Stimulated activated CD8-positive, alpha-beta memory T cell treated with anti-CD3 and anti-CD28 coated beads, Interleukin-15, amount 100 ng/mL, for 4 hours (primary cell): ENCODE measurements at regions not wholly inside any gene's neighbourhood (a gene's known extent, or its start where the extent isn't known, plus 50 kb on each side); places are given as distances from the start of the nearest gene placed in this dataset.
"Not testable (repeated sequence)": the region's sequence is repeated elsewhere in the genome, so short reads cannot be mapped to it uniquely, and the experiment has no call there.

ENCODE experiments used
- DNase-seq, 2 donors: peaks; one replicate each; pipeline ENCODE4 v3.0.0-alpha.2; 2020; ENCODE audit warnings: low read depth in 2 of 2

DNA sequence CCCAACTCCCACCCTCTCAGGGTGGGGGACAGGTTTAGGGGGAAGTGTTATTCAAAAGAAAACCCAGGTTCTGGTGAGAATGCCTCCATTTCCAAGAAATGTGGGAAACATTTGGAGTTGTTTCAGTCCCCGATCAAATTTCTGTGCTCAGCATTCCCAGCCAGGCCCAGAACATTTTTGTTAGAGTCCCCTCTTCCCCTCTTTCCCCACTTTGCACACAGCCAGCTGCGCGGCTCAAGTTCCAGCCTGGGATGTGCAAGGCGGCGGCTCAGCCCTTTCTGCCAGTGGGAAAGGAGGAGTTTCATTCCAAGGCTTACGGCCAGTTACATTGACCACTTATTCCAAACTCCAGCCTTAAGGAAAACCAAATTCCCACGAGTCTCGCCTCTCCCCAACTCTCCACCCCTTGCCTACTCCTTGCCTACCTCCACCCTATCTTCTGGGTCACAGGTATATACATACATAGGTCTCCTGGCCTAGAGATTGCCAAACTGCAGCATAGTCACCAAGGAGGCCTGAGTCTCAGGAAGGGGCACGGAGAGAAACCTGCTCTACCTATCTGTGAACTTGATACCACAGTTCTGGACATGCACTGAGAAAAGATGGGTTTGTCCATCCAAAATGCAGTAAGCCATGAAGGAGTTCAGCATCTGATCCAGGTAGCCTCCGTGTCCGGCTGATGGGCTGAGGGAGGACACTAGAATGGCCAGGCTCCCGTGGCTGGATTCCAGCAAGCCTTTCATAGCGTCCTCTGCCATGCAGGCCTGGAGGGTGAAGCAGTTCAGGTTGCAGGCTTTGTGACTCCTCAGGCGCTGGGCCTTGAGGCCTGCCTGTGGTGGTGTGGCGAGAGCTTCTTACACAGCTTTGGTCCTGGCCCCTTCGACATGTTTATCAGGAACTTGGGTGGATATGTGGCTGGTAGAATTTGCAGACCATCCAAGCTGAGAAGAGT is 154.5 kb downstream of the ZFP36L2 start:
- DNase-seq, result no peak

DNA sequence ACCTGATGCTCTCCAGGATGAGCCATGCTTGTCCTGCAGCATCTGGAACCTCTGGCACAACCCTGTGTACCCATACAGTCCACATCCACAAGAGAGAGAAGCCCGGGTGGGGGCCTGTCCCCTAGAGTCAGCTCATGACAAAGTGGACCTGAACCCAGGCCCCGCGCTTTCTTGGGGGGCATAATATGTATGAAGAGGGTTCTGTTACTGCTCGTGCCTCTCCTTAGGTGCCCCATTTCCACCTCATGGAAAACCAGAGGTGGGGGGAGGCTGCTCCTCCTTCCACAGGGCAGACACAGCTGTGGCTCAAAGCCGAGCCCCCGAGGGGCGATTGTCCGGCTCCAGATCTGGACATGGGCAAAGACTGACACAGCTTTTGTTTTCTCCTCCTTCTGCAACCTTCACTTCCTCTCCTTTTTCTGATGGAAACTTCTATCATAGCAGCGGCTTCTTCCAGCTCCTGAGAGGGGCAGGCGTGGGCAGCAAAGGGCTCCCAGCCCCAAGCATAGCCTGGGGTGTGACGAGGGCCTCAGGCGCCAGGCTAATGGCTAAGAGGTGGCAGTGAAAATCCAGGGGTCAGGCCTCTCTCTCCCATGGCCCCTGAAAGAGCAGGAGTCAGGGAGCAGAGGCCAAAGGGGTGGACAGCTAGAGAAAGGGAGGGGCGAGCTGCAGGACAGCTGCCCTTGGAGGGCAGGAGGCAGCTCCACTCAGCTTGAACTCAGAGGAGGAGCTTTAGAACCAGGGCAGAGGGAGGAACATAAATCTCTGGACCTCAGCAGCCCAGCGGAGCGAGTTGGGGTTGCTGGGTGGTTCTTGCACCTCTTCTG is 155.5 kb downstream of the ZFP36L2 start:
- no peak for DNase-seq

DNA sequence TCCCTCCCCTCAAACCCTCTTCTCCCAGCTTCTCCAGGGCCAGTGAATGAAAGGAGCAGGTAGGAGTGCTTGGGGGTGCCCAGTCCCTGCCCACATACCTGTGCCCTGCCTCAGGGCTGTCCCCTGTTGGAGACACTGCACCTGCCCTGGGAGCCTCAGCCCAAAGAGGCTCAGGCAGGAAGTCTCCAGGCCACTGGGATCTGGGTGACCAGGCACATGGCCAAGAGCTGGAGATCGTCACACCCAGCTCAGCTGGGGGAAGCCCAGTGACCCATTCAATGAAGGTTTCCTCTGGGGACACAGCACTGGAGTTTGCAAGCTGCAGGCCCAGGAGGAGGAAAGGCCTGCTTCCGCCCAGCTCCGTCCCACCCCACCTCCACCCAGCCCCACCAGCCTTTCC is 156.4 kb downstream of the ZFP36L2 start:
- no peak for DNase-seq

DNA sequence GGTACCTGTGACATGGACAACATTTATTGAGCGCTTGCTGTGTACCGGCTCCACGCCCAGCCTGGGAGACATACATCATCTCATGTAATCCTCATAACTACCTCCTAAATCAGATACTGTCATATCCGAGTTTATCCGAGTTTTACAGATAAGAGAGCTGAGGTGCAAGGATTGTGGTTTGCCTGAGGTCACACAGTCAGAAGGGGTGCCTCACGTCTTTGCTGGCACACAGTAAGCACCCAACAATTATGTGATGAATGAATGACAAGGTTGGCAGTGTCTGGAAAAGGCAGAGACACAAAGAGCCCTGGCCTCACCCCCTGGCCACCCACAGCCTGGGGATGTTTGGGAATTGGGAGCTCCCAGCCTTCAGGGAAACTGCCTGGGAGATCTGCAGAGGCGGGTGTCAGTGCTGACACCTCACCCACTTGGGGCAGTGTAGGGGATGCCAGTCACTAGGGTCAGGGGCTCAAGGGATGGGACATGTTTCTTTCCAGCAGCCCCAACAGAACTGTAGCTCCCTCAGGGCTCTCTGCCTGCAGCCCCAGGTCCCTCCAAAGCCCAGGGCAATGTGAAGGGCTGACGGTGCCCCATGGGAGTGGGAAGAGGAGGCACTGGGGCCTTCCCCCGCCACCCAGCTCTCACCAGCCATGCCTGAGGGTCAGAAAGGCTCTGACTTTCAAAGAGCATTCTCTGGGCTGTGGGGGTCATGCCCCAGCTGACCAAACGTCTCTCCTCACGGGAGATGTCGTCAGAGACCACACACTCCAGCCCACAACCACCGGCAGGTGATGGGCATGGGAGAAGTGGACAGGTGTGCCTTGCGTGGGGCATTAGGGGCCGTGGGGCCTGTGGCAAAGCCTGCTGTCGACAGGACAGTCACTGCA is 157.5 kb downstream of the ZFP36L2 start:
- no peak for DNase-seq

DNA sequence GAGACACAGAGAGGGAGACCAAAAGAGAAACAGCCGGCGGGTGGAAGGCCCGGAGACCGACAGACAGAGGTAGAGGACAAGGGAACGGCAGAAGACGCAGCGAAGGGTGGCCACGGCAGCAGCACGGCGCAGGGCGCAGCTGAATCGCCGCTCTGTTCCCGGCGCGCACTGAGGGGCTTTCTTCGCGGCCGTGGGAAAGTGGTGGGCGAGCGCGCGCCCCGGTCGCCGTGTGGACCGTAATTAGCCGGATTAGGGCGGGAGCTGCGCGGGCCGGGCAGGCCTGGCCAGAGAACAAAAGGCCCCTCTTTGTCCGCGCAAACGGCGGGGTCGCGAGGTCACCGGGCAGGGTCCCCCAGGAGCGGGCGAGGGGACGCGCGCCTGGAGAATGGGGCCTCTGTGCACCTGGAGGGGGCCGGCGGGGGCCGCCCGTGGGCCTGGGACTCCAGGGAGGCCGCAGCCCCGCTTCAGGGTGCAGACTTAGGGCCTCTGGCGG is 158.3 kb downstream of the ZFP36L2 start:
- DNase-seq, result no peak

DNA sequence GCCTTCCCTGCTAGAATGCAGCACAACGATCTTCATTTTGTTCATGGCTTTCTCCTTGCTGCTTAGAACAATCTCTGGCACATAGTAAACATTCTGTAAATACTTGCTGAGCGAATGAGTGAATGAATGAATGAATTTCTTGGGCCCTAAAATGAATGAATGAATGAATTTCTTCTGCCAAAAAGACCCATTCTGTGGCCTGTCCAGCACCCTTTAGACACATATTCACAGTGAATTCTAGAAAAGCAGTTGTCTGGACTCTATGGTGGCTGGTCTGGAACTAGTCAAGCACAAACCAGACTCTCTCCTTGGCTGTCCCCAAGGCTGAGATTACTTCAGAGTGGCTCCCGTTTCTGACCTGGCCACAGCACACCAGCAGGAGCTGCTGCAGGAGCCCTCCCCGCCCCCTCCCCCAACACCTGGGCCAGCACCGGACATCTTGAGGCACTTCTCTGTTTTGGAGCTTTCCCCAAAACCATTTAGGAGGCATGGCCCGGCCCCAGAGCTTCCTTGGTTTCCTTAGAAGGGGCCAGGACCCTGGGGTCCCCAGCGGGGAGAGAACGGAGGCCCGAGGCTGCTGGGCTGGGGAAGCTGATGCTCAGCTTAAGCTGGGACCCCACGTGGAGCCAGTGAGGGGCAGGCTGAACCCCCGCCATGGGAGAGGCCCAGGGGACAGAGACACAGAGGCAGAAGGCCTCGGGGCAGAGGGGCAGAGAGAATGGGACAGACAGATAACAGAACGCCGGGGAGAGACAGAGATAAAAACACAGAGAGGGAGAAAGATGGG is 159.0 kb downstream of the ZFP36L2 start:
- DNase-seq, result no peak

DNA sequence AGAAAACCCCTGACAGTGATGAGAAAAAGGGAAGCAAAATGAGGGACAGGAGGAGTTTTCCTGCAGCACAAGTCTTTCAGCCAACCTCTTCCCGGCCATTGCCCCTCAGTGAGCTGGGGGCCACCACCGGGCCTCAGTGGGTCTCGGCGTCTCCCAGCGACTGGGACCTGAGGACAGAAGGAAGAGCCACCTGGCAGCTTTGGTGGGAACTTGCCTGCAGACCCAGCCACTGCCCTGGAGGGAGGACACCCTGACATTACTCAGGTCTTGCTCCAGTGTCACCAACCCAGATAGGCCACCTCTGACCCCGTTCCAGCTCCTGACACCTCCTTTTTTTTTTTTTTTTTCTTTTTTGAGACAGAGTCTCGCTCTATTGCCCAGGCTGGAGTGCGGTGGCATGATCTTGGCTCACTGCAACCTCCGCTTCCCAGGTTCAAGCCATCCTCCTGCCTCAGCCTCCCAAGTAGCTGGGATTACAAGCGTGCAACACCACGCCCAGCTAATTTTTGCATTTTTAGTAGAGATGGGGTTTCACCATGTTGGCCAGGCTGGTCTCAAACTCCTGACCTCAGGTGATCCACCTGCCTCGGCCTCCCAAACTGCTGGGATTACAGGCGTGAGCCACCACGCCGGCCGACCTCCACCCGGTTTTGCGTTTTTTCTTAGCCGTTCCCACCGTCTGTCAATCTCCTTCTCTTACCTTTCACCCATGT is 159.7 kb downstream of the ZFP36L2 start:
- DNase-seq, result not testable (repeated sequence)

DNA sequence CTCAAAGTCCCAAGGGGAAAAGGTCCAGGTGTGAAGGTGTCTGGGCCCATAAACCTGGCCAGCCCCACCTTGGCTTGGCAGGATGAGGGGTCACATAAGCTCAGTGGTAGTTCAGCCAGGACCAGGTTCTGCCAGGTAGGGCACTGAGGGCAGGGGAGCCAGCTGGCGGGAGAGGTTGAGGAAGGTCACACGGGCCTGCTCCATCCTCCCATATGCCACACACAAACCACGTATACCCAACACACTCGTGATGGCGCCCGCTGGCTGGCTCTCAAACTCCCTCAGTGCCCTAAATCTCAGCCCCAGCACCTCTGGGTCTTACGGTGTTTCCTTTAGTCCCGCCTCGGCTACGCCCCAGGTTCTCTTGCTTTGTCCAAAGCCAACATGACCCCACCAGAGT is 160.5 kb downstream of the ZFP36L2 start:
- DNase-seq, result no peak

DNA sequence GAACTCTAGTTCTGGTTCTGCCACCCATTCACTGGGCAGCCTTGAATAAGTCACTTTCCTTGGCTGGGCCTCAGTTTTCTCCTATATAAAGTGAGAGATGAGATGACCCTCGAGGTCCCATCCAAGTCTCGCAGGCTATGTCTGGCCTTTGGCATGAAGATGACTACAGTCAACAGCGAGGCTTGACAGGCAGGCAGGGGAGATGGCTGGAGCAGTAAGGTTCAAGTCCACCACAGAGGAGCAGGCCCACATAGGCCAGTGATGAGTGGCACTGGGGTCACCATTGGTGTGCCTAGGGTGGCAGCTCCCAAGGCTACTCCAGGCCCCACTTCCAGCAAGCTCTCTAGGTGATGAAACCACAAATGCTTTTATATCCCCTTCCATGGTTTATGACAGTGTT is 161.4 kb downstream of the ZFP36L2 start:
- DNase-seq, result no peak

DNA sequence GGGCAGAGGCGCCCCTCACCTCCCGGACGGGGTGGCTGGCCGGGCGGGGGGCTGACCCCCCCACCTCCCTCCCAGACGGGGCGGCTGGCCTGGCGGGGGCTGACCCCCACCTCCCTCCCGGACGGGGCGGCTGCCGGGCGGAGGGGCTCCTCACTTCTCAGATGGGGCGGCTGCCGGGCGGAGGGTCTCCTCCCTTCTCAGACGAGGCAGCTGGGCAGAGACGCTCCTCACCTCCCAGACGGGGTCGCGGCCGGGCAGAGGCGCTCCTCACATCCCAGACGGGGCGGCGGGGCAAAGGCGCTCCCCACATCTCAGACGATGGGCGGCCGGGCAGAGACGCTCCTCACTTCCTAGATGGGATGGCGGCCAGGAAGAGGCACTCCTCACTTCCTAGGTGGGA is 163.3 kb downstream of the ZFP36L2 start:
- not testable (repeated sequence) for DNase-seq

DNA sequence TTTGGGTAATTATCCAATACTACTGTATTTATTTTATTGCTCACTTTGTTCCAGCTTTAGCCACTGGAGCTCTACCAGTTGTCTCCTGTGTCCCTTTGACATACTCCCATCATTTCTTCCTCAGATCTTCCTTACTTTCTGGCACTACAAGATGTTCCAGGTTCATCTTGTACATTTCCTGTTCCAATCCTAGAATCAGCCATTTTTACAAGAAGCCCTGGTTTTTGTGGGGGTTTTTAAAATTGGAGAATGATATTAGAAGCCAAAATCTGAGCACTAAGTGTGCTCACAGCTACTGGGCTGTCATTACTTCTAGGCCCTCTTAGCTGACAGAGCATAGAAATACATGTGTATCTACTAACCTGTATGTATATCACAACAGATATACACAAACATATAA is 164.3 kb downstream of the ZFP36L2 start:
- DNase-seq, result no peak

DNA sequence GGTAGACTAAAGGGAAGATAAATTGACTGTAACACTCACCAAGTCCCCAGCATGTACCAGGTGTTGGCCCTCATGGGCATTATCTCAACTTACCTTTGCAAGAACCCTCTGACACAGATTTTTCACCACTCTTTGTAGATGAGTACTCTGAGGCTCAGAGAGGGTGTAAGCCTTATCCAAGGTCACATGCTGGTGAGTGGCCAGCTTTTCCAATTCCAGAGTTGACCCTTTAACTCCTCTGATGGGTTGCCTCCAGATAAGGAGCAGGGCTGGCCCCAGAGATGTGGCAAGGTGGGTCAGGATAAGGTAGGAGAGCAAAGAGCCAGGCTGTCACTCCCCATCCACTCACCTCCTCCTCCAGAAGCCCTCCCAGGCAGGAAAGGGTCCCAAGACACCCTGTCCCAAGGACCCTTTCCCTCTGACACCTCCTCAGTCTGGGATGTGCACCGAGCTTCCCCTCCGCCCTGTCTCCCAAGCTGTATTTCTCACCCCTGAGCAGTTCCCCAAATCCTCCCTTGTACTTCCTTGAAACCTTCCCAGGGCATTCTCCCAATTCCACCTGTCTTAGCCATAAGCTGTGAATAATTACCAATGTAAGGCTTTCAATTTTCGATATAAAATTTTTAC is 165.9 kb downstream of the ZFP36L2 start:
- no peak for DNase-seq

DNA sequence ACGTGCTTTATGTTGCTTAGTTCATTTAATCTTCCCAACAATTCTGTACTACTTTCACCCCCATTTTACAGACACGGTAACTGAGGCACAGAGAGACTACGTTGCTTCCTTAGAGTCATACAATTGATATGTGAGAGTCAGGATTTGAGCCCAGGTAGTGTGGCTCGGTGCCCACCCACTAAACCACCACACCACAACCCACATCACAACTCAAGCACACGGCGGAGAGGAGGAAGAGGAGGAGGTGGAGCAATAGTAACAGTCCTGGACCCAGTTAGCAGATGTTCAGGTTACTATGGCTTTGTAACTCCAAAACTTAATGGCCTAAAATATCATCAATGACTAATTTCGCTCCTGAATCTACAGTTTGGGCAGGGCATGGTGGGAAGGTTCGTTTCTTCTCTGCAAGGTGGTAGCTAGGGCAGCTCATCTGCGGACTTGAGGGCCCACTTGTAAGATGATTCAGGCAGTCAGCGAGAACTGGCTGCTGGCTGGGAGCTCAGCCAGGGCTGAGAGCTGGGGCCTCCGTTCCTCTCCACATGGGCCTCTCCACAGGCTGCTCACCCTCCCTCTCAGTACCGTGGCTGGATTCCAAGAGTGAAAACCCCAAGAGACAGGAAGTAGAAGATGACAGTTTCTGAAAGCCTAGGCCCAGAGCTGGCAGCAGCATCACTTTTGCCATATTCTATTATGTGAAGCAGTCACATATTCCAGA is 167.1 kb downstream of the ZFP36L2 start:
- peak in 1 of 2 donors; percentile 19 for DNase-seq

DNA sequence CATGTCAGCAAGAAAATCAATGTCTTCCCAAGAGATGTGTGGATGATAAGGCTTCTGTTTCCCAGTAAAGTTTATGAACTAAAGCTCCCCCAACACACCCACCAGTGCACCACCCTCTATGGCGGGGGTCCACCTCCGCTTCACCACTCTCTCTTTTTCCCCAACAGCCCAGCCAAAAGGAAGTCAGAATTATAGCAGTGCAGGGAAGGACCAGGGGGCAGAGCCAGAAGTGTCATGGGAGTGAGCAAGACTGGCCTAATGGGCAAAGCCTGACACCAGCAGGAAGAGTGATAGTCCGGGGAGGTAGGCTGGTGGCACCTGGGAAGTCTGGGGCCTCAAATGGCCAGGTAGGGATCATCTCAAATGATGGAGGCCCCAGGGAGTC is 167.7 kb downstream of the ZFP36L2 start:
- no peak for DNase-seq

DNA sequence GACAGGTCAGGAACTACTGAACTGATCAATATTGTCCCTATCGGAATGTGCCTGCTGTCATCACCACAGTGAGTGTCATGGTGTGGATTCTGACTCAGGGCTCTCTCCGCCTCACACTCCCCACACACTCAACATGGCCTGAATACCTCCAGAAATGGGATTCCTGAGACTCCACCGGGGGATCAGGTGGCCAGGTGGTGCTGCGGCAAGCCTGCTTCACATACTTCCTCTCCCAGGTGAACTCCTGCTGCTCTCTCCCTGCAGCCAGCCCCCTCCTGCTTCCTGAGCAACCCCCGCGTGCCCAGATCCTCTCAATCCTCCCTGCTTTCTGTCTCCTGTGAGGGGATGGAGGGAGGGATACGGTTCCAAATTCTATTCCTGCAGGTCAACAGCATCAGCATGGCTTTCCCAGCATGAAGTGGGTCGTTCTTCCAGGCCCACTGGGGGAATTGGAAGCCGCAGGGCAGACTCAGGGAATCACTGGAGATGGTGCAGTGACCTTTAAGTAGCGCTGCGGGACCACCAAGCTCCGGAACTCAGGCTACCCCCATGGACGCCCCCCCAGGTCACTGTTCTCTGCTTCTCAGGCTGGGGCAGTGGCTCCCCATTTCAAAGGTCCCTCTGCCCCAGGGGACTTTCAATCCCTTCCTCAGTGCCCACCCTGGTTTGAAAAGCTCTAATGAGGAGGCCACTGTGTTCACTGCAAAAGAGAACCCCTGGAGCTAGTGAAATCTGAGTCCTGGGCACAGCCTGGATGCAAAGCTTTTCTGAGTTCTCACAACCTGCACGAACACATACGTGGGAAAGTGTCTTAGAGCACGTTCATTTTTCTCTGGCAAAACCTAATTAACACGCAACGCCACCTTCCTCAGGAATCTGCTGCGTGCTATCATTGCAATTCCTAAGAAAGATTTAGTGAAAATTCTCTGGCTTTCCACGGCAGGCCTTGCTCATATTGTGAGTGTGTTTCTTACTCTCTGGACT is 168.4 kb downstream of the ZFP36L2 start:
- DNase-seq, result no peak

DNA sequence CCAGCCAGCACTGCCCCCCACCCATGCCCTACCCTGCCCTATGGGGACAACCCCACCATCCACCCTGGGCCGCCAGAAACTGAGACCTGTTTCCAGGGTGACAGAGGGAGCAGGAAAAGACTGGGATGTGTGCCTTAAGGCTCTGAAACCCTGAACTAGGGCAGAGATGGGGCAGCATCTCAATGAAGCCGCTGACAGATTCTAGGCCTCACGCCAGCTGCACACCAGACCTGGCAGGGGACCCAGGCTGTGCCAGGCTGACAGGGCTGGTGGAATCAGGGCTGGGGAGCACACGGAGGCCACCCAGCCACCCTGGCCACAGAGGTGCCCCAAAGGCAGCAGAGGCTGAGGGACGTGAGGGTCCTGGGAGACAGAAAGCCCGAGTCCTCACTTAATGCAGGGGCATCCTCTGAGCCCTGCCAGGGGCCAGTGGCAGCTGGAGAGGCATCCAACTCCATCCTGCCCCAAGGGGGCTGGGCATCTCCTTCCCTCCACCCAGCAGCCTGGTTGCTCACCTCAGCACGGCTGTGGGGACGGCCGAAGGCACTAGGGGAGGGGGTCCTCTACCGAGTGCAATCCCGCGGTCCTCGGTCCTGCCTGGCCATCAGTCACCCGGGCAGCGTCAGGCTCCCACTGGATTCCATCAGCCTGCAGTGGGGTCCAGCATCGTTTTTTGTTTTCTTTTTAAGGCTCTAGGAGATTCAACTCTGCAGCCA is 169.2 kb downstream of the ZFP36L2 start:
- no peak for DNase-seq

DNA sequence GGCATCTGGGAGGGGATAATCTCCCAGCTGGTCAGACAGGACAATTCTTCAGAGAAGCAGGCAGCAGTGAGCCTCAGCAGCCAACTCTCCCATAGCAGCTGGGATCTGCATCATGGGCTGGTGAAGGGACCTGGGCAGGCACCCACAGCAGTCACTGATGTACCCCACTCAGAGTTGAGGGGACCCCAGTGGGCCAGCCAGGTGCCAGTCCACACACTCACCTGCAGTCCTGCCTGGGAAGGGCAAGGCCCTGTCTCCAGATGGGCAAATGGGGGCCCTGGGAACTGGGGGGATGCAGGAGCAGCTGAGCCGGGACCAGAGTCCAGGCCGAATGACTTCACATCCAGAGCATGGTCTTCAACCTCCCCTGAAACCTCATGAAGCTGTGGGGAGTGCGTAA is 170.4 kb downstream of the ZFP36L2 start:
- no peak for DNase-seq
